ENCODE measurements at regions not wholly inside any gene's neighbourhood (a gene's known extent, or its start where the extent isn't known, plus 50 kb on each side); places are given as distances from the start of the nearest gene placed in this dataset.

DNA sequence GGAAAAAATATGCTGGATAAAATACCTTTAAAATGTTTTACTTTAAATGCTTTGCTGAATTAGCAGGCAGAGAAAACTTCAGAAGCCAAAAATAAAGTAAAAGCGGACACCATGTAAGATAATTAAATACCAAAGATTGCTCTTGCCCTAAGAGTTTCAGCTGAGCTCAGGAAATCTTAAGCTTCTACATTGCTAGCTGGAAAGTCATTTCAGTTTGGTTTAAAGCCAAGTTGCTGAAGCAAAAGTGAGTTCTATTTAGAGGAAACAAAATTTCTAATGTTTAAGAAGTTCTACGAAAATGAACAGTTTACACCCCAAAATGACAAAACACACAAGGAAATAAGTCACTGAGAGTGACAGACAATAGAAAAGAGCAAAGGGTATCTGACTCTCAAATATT lies 310.0 kb downstream of the ADAMTS20 start:
- TF ChIP-seq, protein P1, sequence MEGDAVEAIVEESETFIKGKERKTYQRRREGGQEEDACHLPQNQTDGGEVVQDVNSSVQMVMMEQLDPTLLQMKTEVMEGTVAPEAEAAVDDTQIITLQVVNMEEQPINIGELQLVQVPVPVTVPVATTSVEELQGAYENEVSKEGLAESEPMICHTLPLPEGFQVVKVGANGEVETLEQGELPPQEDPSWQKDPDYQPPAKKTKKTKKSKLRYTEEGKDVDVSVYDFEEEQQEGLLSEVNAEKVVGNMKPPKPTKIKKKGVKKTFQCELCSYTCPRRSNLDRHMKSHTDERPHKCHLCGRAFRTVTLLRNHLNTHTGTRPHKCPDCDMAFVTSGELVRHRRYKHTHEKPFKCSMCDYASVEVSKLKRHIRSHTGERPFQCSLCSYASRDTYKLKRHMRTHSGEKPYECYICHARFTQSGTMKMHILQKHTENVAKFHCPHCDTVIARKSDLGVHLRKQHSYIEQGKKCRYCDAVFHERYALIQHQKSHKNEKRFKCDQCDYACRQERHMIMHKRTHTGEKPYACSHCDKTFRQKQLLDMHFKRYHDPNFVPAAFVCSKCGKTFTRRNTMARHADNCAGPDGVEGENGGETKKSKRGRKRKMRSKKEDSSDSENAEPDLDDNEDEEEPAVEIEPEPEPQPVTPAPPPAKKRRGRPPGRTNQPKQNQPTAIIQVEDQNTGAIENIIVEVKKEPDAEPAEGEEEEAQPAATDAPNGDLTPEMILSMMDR (conservative IDR thresholded peaks at IDR 0.05; ENCODE audit: low read depth, low read length): no peak
- TF ChIP-seq EZH2phosphoT487 (IDR thresholded peaks at IDR 0.05; ENCODE audit: borderline replicate concordance, low read length): no peak

Measured in PC-3 (cell line).